ENCODE measurements at regions not wholly inside any gene's neighbourhood (a gene's known extent, or its start where the extent isn't known, plus 50 kb on each side); places are given as distances from the start of the nearest gene placed in this dataset.

GRCh38 chr16:19968891-19969683 lies 84.4 kb upstream of the GPRC5B start:
- no peak overlapping the region for H3K9ac ChIP-seq (ENCODE audit: low read length)
- WGBS (ENCODE audit: insufficient coverage) = 29% methylated on average over 5 of the region's 8 CpGs
- no peak overlapping the region for H3K27ac ChIP-seq (ENCODE audit: low read length in 2 of 2)
- no peaks in the 10 kb centered on the region for H3K79me2 ChIP-seq (ENCODE audit: control insufficient read depth, insufficient read depth, low read length)
- no peaks in the 10 kb centered on the region for H3K4me1 ChIP-seq (ENCODE audit: control insufficient read depth in 2 of 2, insufficient read depth in 2 of 2, low read length in 2 of 2)
- peaks cover 0 to 3% (median 0%) of the 10 kb centered on the region in 3 donors for H3K9me3 ChIP-seq (ENCODE audit: control extremely low read depth in 1 of 3, control insufficient read depth in 2 of 3, insufficient read depth in 1 of 3, low read length in 2 of 3)
- H4K20me1 ChIP-seq (ENCODE audit: control insufficient read depth, insufficient read depth, low read length, poor library complexity, severe bottlenecking) = no peaks in the 10 kb centered on the region
- DNase-seq (no peak), ATAC-seq (ENCODE audit: low read depth) (no peak)
- H3K27ac Mint-ChIP-seq = no peak overlapping the region
- H3K4me3 Mint-ChIP-seq = no peak overlapping the region
- H3K36me3 ChIP-seq (replicated peaks in 1 of 2; ENCODE audit: control extremely low read depth in 1 of 2, control insufficient read depth in 1 of 2, extremely low read depth in 1 of 2, insufficient read depth in 2 of 2, low read length in 1 of 2) = no peaks in the 10 kb centered on the region
- H3K9me3 Mint-ChIP-seq (ENCODE audit: insufficient read depth) = no peaks in the 10 kb centered on the region
- no peak overlapping the region for H3K4me3 ChIP-seq (ENCODE audit: control extremely low read depth in 1 of 5, extremely low read depth in 1 of 5, insufficient read depth in 1 of 5, low read depth in 2 of 5, low read length in 4 of 5)
- H2AFZ ChIP-seq (ENCODE audit: insufficient read depth, low read depth, low read length, poor library complexity, severe bottlenecking) = no peak overlapping the region
- peaks cover 9% of the 10 kb centered on the region for H3K27me3 Mint-ChIP-seq
- ChIA-PET POLR2A (no interaction called here), CTCF (interaction anchor here (0.6 kb wide), 1 partner anchor 352 kb away, joined by 5 read pairs; no protein-coding TSS in a partner anchor)
- H3K27me3 ChIP-seq (replicated peaks in 1 of 4; ENCODE audit: control extremely low read depth in 1 of 4, control insufficient read depth in 3 of 4, insufficient read depth in 4 of 4, low read length in 3 of 4) = peaks cover 0 to 2% (median 0%) of the 10 kb centered on the region in 4 experiments
- no peaks in the 10 kb centered on the region for H3K4me1 Mint-ChIP-seq
- H3K4me2 ChIP-seq (replicated peaks; ENCODE audit: low read depth, low read length, poor library complexity, severe bottlenecking) = no peak overlapping the region
- TF ChIP-seq, protein P1, sequence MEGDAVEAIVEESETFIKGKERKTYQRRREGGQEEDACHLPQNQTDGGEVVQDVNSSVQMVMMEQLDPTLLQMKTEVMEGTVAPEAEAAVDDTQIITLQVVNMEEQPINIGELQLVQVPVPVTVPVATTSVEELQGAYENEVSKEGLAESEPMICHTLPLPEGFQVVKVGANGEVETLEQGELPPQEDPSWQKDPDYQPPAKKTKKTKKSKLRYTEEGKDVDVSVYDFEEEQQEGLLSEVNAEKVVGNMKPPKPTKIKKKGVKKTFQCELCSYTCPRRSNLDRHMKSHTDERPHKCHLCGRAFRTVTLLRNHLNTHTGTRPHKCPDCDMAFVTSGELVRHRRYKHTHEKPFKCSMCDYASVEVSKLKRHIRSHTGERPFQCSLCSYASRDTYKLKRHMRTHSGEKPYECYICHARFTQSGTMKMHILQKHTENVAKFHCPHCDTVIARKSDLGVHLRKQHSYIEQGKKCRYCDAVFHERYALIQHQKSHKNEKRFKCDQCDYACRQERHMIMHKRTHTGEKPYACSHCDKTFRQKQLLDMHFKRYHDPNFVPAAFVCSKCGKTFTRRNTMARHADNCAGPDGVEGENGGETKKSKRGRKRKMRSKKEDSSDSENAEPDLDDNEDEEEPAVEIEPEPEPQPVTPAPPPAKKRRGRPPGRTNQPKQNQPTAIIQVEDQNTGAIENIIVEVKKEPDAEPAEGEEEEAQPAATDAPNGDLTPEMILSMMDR (IDR thresholded peaks at IDR 0.05) = no peak
- TF ChIP-seq EZH2 (IDR thresholded peaks at IDR 0.05; ENCODE audit: borderline replicate concordance, insufficient read depth, low read depth, low read length, poor library complexity, severe bottlenecking) = no peak
- intact Hi-C loops (cut with micrococcal nuclease) = no loop called here

DNA sequence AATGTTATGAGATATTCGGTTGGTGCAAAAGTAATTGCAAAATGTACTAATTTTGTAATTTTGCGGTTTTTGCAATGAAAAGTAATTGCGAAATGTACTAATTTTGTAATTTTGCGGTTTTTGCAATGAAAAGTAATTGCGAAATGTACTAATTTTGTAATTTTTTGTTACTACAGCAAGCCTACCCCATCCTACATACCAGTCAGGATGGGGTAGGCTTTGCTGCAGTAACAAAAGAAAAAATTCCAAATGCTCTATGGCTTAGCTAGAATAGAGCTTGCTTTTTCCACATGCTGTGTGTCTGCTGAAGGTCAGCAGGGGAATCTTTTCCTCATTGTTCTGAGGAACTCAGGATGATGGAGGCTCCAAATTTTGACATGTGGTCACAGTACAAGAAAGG lies 83.3 kb upstream of the GPRC5B start:
- DNase-seq (no peak), ATAC-seq (ENCODE audit: low read depth) (no peak)
- Histone ChIP-seq H3K36me3 (replicated peaks in 1 of 2; ENCODE audit: control extremely low read depth in 1 of 2, control insufficient read depth in 1 of 2, extremely low read depth in 1 of 2, insufficient read depth in 2 of 2, low read length in 1 of 2) (no peaks in the 10 kb centered on the region), H3K9me3 (ENCODE audit: control extremely low read depth in 1 of 3, control insufficient read depth in 2 of 3, insufficient read depth in 1 of 3, low read length in 2 of 3) (peaks cover 0 to 5% (median 3%) of the 10 kb centered on the region in 3 donors), H4K20me1 (ENCODE audit: control insufficient read depth, insufficient read depth, low read length, poor library complexity, severe bottlenecking) (no peaks in the 10 kb centered on the region), H3K4me1 (ENCODE audit: control insufficient read depth in 2 of 2, insufficient read depth in 2 of 2, low read length in 2 of 2) (no peaks in the 10 kb centered on the region), H3K4me2 (replicated peaks; ENCODE audit: low read depth, low read length, poor library complexity, severe bottlenecking) (no peak overlapping the region), H3K9ac (ENCODE audit: low read length) (no peak overlapping the region), H2AFZ (ENCODE audit: insufficient read depth, low read depth, low read length, poor library complexity, severe bottlenecking) (no peak overlapping the region), H3K27me3 (replicated peaks in 1 of 4; ENCODE audit: control extremely low read depth in 1 of 4, control insufficient read depth in 3 of 4, insufficient read depth in 4 of 4, low read length in 3 of 4) (peaks cover 0 to 2% (median 0%) of the 10 kb centered on the region in 4 experiments), H3K27ac (ENCODE audit: low read length in 2 of 2) (no peak overlapping the region), H3K79me2 (ENCODE audit: control insufficient read depth, insufficient read depth, low read length) (no peaks in the 10 kb centered on the region), H3K4me3 (ENCODE audit: control extremely low read depth in 1 of 5, extremely low read depth in 1 of 5, insufficient read depth in 1 of 5, low read depth in 2 of 5, low read length in 4 of 5) (no peak overlapping the region)
- Mint-ChIP-seq H3K9me3 (ENCODE audit: insufficient read depth) (no peaks in the 10 kb centered on the region), H3K4me1 (no peaks in the 10 kb centered on the region), H3K27me3 (peaks cover 9% of the 10 kb centered on the region), H3K4me3 (no peak overlapping the region), H3K27ac (no peak overlapping the region)
- WGBS (ENCODE audit: insufficient coverage) = 87% methylated on average over 3 of the region's 5 CpGs
- TF ChIP-seq, protein P1 (IDR thresholded peaks at IDR 0.05) = no peak
- no peak for TF ChIP-seq EZH2 (IDR thresholded peaks at IDR 0.05; ENCODE audit: borderline replicate concordance, insufficient read depth, low read depth, low read length, poor library complexity, severe bottlenecking)
- ChIA-PET POLR2A (no interaction called here), CTCF (no interaction called here)
- intact Hi-C loops (cut with micrococcal nuclease) = no loop called here

Measured in B cell (primary cell).